AG08395 (cell line): ENCODE measurements at regions not wholly inside any gene's neighbourhood (a gene's known extent, or its start where the extent isn't known, plus 50 kb on each side); places are given as distances from the start of the nearest gene placed in this dataset.

ENCODE experiments used
- DNase-seq: peaks from one replicate; pipeline ENCODE4 v3.0.0; 2012; ENCODE audit warnings: mixed read lengths, low spot score

DNA sequence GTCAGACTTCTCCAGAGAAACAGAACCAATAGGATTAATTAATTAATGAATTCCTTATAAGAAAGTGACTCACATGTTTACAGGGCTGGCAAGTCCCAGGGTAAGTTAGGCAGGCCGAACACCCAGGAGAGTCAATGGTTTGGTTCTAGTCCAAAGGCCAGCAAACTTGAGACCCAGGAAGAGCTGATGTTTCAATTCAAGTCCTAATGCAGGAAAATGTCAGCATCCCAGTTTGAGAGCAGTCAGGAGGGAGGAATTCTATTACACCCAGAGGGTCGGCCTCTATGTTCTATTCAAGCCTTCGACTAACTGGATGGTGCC lies 466.0 kb downstream of the INSC start:
- DNase-seq, result no peak

GRCh38 chr11:15584158-15584557 lies 469.4 kb downstream of the INSC start:
- no peak for DNase-seq

- DNase-seq, result no peak
Observed at GRCh38 chr11:15585602-15586331, 471.0 kb downstream of the INSC start.

DNA sequence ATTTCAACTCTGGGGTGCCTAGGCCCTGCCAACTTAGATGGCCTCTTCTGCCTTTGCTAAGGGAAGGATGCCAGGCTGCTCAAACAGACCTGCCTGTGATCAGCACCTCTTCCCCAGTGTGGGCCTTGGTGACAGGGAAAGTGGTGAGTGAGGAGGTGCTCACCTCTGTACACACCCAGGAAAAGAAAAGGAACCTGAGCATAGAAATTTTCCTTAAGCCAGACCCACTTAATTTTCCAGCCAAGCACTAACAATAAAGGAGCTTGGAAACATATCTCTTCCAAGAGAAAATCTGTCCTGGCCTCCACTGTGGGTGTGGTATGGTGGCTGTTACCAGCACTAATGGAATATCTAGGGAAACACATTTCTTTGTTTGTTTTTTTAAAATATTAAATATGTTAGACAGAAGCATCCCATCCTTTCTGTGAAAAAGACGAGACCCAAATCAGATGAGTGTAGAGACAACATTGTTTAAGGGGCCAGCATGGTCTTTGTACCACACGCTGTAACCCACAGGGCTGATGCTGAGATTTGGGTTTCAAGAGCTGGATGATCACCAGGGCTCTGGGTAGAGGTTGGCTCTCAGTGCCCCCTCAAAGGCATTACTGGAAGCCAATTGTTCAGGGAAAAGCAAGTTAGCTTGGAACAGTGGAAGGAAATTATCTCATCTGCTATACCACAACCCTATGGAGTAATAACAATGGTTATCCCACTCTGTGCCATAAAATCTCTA lies 472.2 kb downstream of the INSC start:
- no peak for DNase-seq

GRCh38 chr11:15589070-15589626 lies 474.4 kb downstream of the INSC start:
- DNase-seq, result no peak

DNA sequence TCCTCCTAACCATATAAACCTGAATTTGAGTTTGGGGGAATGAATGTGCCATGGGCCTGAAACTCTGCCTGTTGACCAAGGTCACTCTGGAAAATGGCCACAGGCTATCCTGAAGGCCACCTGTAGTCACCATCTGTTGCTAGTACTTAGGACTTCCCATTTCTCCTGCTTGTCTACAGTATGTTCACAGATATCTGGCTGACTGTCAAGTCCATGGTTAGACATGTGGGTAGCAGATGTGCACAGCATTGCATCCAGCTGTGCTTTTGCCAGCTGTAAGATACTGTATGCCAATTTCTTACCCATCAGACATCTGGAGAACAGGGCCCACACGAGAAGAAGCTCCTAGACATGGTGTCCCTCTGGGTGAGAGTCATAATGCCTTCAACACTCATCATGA lies 475.4 kb downstream of the INSC start:
- no peak for DNase-seq

- no peak for DNase-seq
Observed at GRCh38 chr11:15591112-15591537, 476.4 kb downstream of the INSC start.

DNA sequence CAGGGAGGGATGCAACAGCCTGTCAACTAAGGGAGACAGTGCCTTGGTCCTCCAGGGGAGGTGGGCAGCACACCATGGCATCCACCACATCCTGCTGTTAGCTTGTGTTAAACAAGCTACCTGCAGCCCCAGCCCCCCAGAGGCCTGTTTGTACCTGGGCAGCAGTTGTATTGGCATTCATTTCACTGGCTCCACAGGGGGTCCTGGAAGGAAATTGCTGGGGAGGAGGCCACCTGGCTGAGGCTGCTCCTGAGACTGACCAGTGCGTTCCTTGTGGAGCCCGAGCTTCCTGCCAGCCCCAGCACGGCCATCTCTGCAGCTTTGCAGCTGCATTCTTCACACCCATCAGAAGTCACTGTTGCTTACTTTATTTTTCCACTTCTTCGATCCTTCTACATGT lies 479.9 kb downstream of the INSC start:
- no peak for DNase-seq

GRCh38 chr11:15599376-15599775 lies 484.7 kb downstream of the INSC start:
- no peak for DNase-seq

DNA sequence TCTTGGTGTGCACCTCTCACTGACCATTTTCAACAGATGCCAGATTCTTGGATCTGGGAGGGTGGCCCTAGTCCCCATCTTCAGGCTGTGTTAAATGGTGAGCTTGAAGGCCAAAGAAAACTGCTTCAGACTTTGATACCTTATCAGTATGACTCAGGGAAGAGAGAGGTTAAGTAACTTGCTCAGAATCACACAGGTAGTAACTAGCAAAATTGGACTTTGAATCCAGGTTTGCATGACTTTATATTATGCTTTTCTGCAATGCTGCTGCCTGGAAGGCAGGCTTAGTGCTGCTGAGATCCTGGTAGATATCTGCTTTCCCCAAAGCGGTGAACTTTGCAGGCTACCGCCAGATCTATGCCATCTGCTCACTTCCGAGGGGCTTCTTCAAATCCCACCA lies 487.3 kb downstream of the INSC start:
- no peak for DNase-seq

DNA sequence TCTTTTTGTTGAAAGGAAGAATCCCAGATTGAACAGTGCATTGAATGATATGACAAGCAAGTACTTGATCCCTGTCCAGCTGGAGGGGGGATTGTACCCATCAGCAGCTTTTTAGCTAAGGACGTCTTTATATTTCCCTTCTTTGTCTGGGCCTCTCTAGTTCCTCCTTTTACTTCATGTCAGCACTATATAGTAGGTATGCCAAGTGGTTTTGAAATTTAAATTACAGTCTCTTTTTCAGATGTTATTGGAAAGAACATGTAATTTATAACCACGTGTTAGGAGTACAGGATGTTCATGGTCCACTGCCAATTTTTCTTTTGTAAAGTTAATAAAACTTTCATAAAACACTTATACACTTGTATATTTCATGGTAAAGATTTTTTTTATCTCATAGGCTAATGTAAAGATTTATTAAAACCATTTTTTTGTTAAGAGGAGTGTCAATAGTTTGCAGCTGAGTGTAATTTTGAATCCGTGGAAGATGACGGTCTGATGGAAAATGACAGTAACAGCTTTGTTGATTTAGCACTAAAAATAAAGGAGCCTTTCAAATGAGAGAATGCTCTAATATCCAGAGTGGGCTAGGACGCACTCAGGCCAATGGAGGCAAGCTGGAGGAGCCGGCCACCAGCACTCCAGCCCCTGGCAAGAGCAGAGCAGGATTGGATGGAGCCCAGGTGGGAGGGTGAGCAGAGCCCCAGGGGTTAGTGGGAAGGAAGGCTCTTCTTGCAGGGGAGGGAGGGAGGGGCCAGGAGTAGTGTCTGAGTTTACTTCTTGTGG lies 488.3 kb downstream of the INSC start:
- no peak for DNase-seq

- DNase-seq, result no peak
Observed at GRCh38 chr11:15605094-15605493, 490.4 kb downstream of the INSC start.

DNA sequence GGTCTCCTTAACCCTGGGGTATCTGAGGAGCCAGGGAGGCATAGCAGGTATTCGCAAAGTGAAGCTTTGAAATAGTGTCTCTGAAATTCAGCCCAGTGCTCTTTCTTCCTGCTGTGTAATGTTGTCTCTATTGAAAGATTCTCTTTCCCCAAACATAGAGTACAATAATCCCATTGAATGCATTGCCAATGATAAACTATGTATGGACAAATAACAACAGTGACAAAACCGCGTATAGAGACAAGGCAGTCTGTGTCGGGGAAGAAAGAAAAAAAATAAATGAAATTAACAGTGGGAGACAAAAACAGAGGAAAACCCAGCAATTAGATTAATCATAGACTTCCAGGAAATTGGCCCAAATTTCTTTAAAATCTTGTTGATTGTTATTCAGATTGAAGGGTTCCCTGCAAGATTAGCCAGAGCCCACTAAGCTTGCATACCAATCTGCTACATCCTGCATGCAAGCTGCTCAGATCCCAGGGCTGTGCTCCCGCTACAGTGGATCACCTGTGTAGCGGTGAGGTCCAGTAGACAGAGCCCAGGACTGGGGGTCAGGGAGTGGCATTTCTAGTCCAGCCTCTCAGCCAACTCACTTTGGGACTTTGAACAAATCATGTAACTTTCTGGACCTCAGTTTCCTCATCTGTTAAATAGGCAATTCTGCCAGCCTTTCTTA lies 492.8 kb downstream of the INSC start:
- no peak for DNase-seq

DNA sequence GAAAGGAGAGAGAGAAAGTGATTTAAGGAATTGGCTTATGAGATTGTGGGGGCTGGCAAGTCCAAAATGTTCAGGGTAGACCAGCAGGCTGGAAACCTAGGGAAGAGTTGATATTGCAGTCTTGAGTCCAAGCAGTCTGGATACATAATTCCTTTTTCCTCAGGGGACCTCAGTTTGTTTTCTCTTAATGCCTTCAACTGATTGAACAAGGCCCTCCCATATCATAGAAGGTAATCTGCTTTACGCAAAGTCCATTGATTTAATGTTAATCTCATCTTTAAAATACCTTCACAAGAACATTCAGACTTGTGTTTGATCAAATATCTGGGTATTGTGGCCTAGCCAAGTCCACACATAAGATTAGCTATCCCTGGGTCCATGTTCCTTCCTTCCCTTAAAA lies 494.7 kb downstream of the INSC start:
- no peak for DNase-seq

DNA sequence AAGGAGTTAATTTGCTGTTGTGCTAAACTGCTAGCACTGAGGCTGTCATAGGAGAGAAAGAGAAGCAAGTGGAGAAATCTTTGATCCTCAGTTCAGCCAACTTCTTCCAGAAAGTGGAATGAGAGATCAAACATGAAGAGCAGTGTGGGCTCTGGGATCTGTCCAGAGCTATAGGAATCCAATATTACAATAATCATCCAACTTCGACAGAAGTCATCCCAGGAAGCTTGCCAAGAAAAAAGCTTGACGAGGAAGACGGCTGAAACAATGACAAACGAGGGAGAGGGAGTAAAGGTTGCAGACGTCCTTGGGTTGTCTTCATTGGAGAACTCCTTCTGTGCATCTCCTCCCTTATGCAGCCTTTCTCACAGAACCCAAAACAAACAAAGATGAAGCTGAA lies 496.2 kb downstream of the INSC start:
- no peak for DNase-seq

GRCh38 chr11:15613251-15613650 lies 498.5 kb downstream of the INSC start:
- DNase-seq, result no peak

GRCh38 chr11:15613789-15614188 lies 499.1 kb downstream of the INSC start:
- DNase-seq, result no peak

DNA sequence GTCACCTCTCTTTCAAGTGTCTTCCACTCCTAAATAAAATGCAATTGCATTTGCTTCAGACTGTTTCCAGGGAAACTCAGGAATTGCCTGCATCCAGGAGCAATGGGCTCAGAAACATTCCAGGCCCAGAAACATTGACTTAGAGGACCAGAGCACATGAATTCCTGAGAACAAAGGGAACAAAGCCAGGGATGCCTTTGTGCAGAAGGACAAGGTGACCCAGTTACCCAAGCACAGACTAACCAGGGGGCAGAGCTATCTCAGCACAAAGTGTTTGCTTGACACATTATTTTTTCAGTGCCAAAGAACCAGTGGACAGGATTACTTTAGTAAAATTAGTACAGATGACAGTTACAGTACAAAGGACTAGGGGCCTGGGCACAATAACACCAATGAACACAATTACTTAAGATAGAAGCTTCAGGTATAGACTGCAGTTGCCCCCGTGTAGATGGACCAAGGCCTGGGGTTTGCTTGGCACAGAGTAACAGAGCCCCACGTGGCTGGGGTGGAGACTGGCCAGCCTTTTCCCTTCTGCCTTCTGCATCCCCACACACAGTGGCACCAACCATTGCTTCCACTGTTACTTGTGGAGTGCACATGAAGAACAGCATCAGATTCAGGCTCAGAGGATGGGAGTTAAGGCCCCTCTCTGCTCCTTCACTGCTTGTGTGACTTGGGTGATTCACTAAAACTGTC lies 500.8 kb downstream of the INSC start:
- no peak for DNase-seq

DNA sequence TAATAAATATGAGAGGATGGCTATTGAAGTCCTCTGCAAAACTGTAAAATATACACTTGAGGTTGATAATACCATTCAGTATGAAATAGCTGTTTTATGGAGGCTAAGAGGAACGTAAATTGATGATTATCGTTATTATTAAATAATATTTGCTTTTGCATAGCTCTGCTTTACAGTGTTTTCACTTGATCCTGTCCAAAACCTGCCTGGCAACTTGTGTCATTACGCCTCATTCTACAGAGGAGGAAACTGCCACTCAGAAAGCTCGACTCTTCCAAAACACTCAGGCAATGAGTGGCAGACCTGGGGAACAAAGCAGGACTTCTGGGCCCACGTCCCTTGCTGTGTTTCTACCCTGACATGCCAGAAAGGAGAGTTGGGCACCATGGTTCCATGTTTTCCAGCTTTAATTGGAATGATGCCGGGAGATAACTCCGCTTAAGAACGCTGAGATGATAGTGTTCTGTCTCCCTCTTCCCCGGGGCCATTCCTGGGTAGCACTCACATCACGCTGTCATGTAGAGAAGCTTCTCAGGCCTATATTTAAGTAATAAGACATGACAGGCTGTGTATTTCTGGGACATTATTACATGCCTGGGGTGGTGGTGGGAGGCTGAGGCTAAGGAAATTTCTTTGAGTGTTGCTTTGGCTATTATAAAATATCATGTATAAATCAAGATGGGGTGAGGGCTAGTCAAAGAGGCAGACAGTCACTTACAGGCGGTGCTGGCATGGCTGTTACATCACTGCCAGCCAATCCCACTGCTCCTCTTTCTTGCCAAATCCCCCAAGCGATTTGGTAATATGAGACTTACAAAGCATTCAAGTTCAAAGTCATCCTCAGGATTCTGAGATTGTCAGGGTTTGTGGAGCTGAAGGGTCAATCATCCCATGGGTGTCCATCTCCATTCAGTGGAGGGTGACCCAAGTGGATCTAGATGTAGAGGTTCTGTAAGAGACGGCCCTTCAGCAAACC lies 501.7 kb downstream of the INSC start:
- no peak for DNase-seq

DNA sequence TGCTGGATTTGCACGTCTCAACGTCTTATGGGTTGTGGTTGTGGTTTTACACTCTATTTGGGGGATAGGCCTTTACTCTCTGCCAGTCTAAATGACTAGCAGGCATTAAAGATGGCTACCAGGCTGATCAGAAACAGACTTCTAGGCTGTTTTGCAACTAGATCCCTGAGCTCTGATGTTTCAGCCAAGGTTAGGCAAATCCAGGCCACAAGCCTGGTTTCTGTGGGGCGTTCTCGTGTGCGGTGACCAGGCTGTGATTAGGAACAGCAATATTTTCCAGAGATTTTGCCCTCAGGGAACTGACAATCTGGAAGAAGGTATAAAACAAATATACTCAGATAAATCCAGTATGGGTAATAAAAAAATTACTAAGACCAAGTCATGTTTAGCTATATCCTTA lies 502.4 kb downstream of the INSC start:
- no peak for DNase-seq
